Vagina (tissue), 2 donors: ENCODE measurements at regions not wholly inside any gene's neighbourhood (a gene's known extent, or its start where the extent isn't known, plus 50 kb on each side); places are given as distances from the start of the nearest gene placed in this dataset.

ENCODE experiments used
- POLR2A ChIP-seq, 2 donors: fragments of 450-650 bp; IDR thresholded peaks; one replicate each; pipeline ENCODE4 v1.6.1; 2017; ENCODE audit warnings: antibody characterized with exemption in 2 of 2, mild to moderate bottlenecking in 2 of 2, moderate library complexity in 2 of 2
- TF ChIP-seq, protein P1 (sequence below), 3 experiments: fragments of 450-650 bp in 2 of 3; fragments of 200-600 bp in 1 of 3; sonication (generic) in 1 of 3; IDR thresholded peaks; one replicate each; pipeline ENCODE4 v1.5.1; 2017 to 2019; ENCODE audit warnings: antibody characterized with exemption in 3 of 3, mild to moderate bottlenecking in 2 of 3, moderate library complexity in 2 of 3

DNA sequence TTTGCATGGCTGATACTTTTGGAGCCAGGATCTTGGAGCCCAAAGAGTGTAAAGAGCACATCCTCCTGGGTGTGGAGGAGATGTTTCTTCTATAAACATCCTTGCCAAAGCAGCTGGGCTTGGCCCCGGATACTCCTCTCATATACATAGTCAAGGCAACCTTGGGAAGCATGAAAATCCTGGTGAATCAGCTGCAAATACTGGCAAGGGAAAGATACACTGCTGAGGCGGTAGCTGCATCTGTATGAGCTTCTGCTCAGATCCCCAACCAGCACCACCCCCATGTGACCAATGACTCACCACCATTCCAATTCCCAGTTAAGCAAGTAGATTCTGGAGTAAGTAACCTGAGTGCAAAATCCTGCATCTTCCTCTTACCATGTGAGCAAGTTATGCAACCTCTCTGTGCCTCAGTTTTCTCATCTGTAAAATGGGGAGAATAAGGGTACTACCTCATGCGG, 567.4 kb downstream of the MED13L start:
- TF ChIP-seq, protein P1, sequence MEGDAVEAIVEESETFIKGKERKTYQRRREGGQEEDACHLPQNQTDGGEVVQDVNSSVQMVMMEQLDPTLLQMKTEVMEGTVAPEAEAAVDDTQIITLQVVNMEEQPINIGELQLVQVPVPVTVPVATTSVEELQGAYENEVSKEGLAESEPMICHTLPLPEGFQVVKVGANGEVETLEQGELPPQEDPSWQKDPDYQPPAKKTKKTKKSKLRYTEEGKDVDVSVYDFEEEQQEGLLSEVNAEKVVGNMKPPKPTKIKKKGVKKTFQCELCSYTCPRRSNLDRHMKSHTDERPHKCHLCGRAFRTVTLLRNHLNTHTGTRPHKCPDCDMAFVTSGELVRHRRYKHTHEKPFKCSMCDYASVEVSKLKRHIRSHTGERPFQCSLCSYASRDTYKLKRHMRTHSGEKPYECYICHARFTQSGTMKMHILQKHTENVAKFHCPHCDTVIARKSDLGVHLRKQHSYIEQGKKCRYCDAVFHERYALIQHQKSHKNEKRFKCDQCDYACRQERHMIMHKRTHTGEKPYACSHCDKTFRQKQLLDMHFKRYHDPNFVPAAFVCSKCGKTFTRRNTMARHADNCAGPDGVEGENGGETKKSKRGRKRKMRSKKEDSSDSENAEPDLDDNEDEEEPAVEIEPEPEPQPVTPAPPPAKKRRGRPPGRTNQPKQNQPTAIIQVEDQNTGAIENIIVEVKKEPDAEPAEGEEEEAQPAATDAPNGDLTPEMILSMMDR (IDR thresholded peaks at IDR 0.05), result no peak
- TF ChIP-seq POLR2A (IDR thresholded peaks at IDR 0.05), result no peak
